ENCODE measurements at regions not wholly inside any gene's neighbourhood (a gene's known extent, or its start where the extent isn't known, plus 50 kb on each side); places are given as distances from the start of the nearest gene placed in this dataset.

DNA sequence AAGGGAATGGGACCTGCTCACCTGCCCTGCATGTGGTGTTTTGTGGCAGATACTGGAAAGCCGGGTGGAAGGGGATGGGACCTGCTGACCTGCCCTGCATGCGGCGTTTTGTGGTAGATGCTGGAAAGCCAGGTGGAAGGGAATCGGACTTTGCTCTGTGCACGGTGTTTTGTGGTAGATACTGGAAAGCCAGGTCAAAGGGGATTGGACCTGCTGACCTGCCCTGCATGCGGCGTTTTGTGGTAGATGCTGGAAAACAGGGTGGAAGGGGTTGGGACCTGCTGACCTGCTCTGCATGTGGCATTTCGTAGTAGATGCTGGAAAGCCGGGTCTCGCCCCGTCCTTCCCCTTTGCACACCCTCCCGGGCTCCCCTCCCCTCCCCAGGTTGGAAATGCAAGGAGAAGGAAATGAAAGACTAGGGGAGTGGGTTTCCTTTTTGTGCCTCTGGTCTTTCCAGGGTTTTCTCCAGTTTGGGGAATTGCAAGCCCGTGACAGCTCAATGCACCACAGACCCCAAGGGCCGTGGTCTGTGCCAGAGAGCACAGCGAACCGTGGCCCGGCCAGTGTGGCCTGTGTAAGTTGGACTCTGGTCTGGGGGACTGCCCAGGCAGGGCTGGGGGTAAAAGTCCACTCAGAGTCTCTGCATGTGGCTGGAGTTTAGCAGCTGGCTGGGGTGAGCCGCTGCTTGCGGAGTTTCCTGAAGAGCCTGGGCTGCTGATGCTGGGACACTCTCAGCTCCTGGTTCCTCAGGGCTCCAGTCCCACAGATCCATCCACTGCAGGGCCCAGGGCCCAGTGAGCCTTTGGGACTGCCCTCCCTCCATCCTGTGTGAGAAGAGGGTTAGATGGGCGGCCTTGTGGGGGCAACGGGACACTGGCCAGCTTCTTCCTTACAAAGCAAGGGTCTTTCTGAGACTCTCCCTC is 105.5 kb downstream of the CRYAA start:
- TF ChIP-seq CTCF (IDR thresholded peaks at IDR 0.05; ENCODE audit: poor library complexity) (no peak), EZH2phosphoT487 (IDR thresholded peaks at IDR 0.05; ENCODE audit: low read depth, severe bottlenecking, unreplicated experiment) (no peak)
